ENCODE measurements at regions not wholly inside any gene's neighbourhood (a gene's known extent, or its start where the extent isn't known, plus 50 kb on each side); places are given as distances from the start of the nearest gene placed in this dataset.

- Histone ChIP-seq H3K4me1 (ENCODE audit: control insufficient read depth in 1 of 2, insufficient read depth in 2 of 2, low read length in 2 of 2) (no peaks in the 10 kb centered on the region), H2AFZ (ENCODE audit: low read depth, low read length, poor library complexity, severe bottlenecking) (no peak overlapping the region), H3K36me3 (ENCODE audit: control insufficient read depth in 1 of 2, insufficient read depth in 2 of 2, low read length in 2 of 2) (no peaks in the 10 kb centered on the region), H3K9me3 (ENCODE audit: control insufficient read depth in 1 of 2, insufficient read depth in 1 of 2, low read depth in 1 of 2, low read length in 2 of 2) (no peaks in the 10 kb centered on the region), H3K27me3 (ENCODE audit: insufficient read depth, low read length) (peaks cover 5% of the 10 kb centered on the region), H3K79me2 (ENCODE audit: insufficient read depth, low read length) (no peaks in the 10 kb centered on the region), H3K4me3 (replicated peaks in 1 of 2; ENCODE audit: low read depth in 1 of 2, low read length in 2 of 2) (no peak overlapping the region), H3K9ac (ENCODE audit: low read length) (no peak overlapping the region), H3K9me2 (ENCODE audit: insufficient read depth) (no peaks in the 10 kb centered on the region), H3K27ac (ENCODE audit: low read depth, low read length) (no peak overlapping the region), H4K20me1 (ENCODE audit: insufficient read depth) (no peaks in the 10 kb centered on the region), H3K4me2 (ENCODE audit: low read length) (no peak overlapping the region)
- ChIA-PET POLR2A (no interaction called here), RAD21 (ENCODE audit: low non-redundant PET in 1 of 2, low total read pairs in 2 of 2, uncharacterized antibody in 2 of 2, unreplicated experiment in 2 of 2) (no interaction called here), CTCF (no interaction called here)
- TF ChIP-seq SP1 (IDR thresholded peaks at IDR 0.05; ENCODE audit: low read depth), result no peak
- no peak for TF ChIP-seq SIN3A (IDR thresholded peaks at IDR 0.05; ENCODE audit: low read depth)
- TF ChIP-seq ZBTB33 (IDR thresholded peaks at IDR 0.05; ENCODE audit: extremely low read depth, insufficient replicate concordance, low read length), result no peak
- no peak for TF ChIP-seq FOSL1 (IDR thresholded peaks at IDR 0.05; ENCODE audit: low read depth)
- no peak for TF ChIP-seq CEBPB (IDR thresholded peaks at IDR 0.05; ENCODE audit: low read depth)
- TF ChIP-seq POLR2A (IDR thresholded peaks at IDR 0.05; ENCODE audit: borderline replicate concordance, extremely low read depth, insufficient read depth, insufficient read length), result no peak
- TF ChIP-seq ELF1 (IDR thresholded peaks at IDR 0.05; ENCODE audit: borderline replicate concordance, low read depth), result no peak
- no peak for TF ChIP-seq EGR1 (IDR thresholded peaks at IDR 0.05; ENCODE audit: low read depth)
- no peak for TF ChIP-seq YY1 (IDR thresholded peaks at IDR 0.05; ENCODE audit: extremely low read depth, insufficient replicate concordance, low read depth, low read length)
- TF ChIP-seq JUND (IDR thresholded peaks at IDR 0.05), result no peak
- no peak for TF ChIP-seq EZH2 (IDR thresholded peaks at IDR 0.05)
- TF ChIP-seq ATF3 (IDR thresholded peaks at IDR 0.05), result no peak
- intact Hi-C loops (cut with micrococcal nuclease), result no loop called here
- BruUV-seq (replicated peaks), result no TSS peak
- ATAC-seq, result no peak
- no peak for DNase-seq (ENCODE audit: low read depth, low spot score)
Measured at GRCh38 chr9:87097238-87097637, 149.9 kb upstream of the GAS1 start.

Data from HCT116 (cell line).